SU-DHL-6 (cell line): ENCODE measurements at regions not wholly inside any gene's neighbourhood (a gene's known extent, or its start where the extent isn't known, plus 50 kb on each side); places are given as distances from the start of the nearest gene placed in this dataset.

Experiments
- EZH2phosphoT487 ChIP-seq: fragments of 200-600 bp; sonication (generic), shearing (Covaris generic); conservative IDR thresholded peaks from 2 replicates; pipeline ENCODE4 v1.6.1; 2018; ENCODE audit warnings: mild to moderate bottlenecking, antibody characterized with exemption, low read length, moderate library complexity, mixed read lengths
- TF ChIP-seq, protein P1 (sequence below): fragments of 200-600 bp; sonication (generic); IDR thresholded peaks from one replicate; pipeline ENCODE4 v1.5.1; 2017; ENCODE audit warnings: antibody characterized with exemption, mild to moderate bottlenecking, low read length, moderate library complexity; ENCODE audit not compliant: insufficient read depth, poor library complexity, severe bottlenecking

DNA sequence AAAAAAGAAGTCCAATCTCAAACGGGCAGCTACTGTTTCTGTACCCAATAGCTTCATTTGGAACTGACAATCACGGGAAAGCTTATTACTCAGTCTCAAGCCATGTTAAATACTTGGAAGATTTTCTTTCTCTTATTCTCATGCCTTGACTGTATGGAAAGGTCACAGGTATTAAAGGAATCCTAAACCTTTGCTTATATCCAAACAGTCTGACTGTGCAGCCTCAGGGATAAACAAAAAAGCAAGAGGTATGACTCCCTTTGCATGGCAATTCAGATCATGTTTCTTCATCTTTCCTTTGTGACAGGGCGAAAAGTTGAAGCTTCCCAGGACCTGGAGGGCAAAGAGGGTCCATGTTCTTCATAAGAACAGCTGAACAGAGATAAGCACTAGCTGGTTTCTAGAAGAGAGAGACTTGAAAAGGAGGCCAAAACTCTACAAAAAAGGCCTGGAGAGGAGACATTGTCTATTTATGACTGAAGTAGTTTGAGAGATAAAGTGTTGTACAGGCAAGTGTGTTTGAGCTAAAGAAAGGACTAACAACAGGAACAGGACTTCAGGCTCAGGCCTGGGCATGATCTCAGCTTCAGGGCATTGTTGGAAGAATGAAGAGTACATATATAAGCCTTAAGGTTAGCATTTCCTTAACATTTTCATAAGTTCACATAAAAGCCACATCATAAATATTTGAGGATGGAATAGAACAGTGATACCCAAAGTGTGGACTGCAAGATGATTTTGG is 231.0 kb upstream of the THRB start:
- TF ChIP-seq, protein P1, sequence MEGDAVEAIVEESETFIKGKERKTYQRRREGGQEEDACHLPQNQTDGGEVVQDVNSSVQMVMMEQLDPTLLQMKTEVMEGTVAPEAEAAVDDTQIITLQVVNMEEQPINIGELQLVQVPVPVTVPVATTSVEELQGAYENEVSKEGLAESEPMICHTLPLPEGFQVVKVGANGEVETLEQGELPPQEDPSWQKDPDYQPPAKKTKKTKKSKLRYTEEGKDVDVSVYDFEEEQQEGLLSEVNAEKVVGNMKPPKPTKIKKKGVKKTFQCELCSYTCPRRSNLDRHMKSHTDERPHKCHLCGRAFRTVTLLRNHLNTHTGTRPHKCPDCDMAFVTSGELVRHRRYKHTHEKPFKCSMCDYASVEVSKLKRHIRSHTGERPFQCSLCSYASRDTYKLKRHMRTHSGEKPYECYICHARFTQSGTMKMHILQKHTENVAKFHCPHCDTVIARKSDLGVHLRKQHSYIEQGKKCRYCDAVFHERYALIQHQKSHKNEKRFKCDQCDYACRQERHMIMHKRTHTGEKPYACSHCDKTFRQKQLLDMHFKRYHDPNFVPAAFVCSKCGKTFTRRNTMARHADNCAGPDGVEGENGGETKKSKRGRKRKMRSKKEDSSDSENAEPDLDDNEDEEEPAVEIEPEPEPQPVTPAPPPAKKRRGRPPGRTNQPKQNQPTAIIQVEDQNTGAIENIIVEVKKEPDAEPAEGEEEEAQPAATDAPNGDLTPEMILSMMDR = no peak
- no peak for TF ChIP-seq EZH2phosphoT487
